ENCODE measurements at regions not wholly inside any gene's neighbourhood (a gene's known extent, or its start where the extent isn't known, plus 50 kb on each side); places are given as distances from the start of the nearest gene placed in this dataset.

DNA sequence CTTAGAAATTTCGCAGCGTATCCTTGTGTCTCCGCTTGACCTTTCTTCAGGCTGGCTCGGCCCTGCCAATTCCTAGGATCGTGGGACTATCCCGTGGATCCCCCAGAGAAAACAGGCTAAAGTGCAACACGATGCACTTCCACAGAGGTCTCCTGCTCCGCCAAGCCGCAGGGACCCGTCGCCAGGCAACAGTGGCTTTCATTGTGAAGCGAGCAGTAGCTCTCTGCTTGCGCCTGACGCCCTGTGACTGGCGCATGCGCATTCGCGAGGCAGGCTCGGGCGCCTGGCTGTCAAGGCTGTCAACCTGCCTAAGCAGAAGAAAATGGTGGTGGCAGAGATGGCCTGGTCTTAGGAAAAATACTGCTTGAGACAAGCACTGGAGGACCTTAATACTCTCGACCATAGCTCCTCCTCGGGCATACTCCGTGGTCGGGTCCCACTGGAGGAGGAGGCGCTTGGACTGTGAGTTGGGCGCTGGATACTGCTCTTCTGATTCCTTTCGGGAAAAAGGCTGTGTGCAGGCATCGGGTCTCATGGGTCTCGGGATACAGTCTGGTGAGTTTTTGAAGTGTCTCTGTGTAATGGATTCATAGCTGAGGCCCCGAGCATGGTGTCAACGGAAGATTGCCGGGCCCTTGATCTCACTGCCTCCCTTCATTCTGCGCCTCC is 2336.1 kb downstream of the TP53TG3F start:
- H3K27ac Mint-ChIP-seq = no peak overlapping the region
- H3T11ph ChIP-seq (ENCODE audit: low read length) = no peak overlapping the region
- no peak overlapping the region for H4K8ac ChIP-seq (replicated peaks; ENCODE audit: insufficient read length, low read depth, low read length)
- H3K79me2 ChIP-seq (ENCODE audit: insufficient read depth, low read length) = no peaks in the 10 kb centered on the region
- no peak overlapping the region for H4K91ac ChIP-seq (ENCODE audit: insufficient read length, low read depth, low read length)
- H3K27me3 Mint-ChIP-seq (ENCODE audit: low read depth) = peaks cover 2% of the 10 kb centered on the region; the same call in 1 of the 2 replicates
- no peak overlapping the region for H3K23ac ChIP-seq (ENCODE audit: insufficient read length, low read depth, low read length)
- H3K79me1 ChIP-seq (ENCODE audit: insufficient read depth, low read depth, low read length, poor library complexity, severe bottlenecking) = no peaks in the 10 kb centered on the region
- DNase-seq = no peak
- no peak overlapping the region for H3K4me2 ChIP-seq (ENCODE audit: insufficient read depth, insufficient read length, low read length)
- no CpG with 5 or more reads among the region's 33 CpGs for WGBS (ENCODE audit: extremely low coverage, insufficient read length, low lambda C conversion rate)
- no peaks in the 10 kb centered on the region for H3K4me1 ChIP-seq (ENCODE audit: insufficient read depth, low read length)
- H2BK5ac ChIP-seq (ENCODE audit: insufficient read length, low read length) = no peak overlapping the region
- H3K36me3 Mint-ChIP-seq (ENCODE audit: insufficient read depth in 1 of 3, low read depth in 3 of 3) = peaks cover 6 to 33% (median 9%) of the 10 kb centered on the region in 3 experiments; a peak in 6 of 7 replicates
- H2BK120ac ChIP-seq (ENCODE audit: low read depth, low read length, poor library complexity, severe bottlenecking) = no peak overlapping the region
- peaks cover 97% of the 10 kb centered on the region for H3K9me3 ChIP-seq (ENCODE audit: control insufficient read depth, low read depth, low read length)
- no peak overlapping the region for H2BK12ac ChIP-seq (ENCODE audit: insufficient read length, low read depth, low read length)
- H2AK5ac ChIP-seq (ENCODE audit: insufficient read length, low read length) = no peak overlapping the region
- no peak overlapping the region for H3K27ac ChIP-seq (ENCODE audit: insufficient read length, low read depth, low read length)
- H3K14ac ChIP-seq (ENCODE audit: insufficient read depth, low read length) = no peak overlapping the region
- no peaks in the 10 kb centered on the region for H3K23me2 ChIP-seq (ENCODE audit: insufficient read length, low read depth, low read length, poor library complexity, severe bottlenecking)
- H3K18ac ChIP-seq (ENCODE audit: insufficient read length, low read depth, low read length) = no peak overlapping the region
- no peak overlapping the region for H4K5ac ChIP-seq (ENCODE audit: insufficient read length, low read depth, low read length)
- no peak overlapping the region for H3K56ac ChIP-seq (ENCODE audit: insufficient read length, low read depth, low read length)
- TF ChIP-seq, protein P1, sequence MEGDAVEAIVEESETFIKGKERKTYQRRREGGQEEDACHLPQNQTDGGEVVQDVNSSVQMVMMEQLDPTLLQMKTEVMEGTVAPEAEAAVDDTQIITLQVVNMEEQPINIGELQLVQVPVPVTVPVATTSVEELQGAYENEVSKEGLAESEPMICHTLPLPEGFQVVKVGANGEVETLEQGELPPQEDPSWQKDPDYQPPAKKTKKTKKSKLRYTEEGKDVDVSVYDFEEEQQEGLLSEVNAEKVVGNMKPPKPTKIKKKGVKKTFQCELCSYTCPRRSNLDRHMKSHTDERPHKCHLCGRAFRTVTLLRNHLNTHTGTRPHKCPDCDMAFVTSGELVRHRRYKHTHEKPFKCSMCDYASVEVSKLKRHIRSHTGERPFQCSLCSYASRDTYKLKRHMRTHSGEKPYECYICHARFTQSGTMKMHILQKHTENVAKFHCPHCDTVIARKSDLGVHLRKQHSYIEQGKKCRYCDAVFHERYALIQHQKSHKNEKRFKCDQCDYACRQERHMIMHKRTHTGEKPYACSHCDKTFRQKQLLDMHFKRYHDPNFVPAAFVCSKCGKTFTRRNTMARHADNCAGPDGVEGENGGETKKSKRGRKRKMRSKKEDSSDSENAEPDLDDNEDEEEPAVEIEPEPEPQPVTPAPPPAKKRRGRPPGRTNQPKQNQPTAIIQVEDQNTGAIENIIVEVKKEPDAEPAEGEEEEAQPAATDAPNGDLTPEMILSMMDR (conservative IDR thresholded peaks at IDR 0.05) = no peak
- H3K27me3 ChIP-seq (ENCODE audit: insufficient read depth, low read length) = no peaks in the 10 kb centered on the region
- H4K20me1 ChIP-seq (ENCODE audit: control insufficient read depth, insufficient read depth, insufficient read length) = no peaks in the 10 kb centered on the region
- H3K4me1 Mint-ChIP-seq = no peaks in the 10 kb centered on the region
- H3K9me3 Mint-ChIP-seq = peaks cover 97 to 98% of the 10 kb centered on the region in 2 experiments
- H3K9ac ChIP-seq (ENCODE audit: extremely low read depth, insufficient read length, low read length) = no peak overlapping the region
- no peak overlapping the region for H2AFZ ChIP-seq (ENCODE audit: low read length)
- no peak overlapping the region for H2BK15ac ChIP-seq (ENCODE audit: low read depth, low read length)
- H3K4ac ChIP-seq (ENCODE audit: low read depth, low read length) = no peak overlapping the region
- H2BK20ac ChIP-seq (ENCODE audit: low read depth, low read length, poor library complexity, severe bottlenecking) = no peak overlapping the region
- H3K4me3 Mint-ChIP-seq = no peak overlapping the region

Measured in H9 (cell line).